NT2/D1 (cell line): ENCODE measurements at regions not wholly inside any gene's neighbourhood (a gene's known extent, or its start where the extent isn't known, plus 50 kb on each side); places are given as distances from the start of the nearest gene placed in this dataset.

Source experiments
- SUZ12 ChIP-seq: IDR thresholded peaks from 2 replicates; pipeline ENCODE4 v1.6.1; 2011; ENCODE audit not compliant: insufficient read length, insufficient read depth; ENCODE audit errors: extremely low read depth
- YY1 ChIP-seq: IDR thresholded peaks from 2 replicates; pipeline ENCODE4 v1.6.1; 2011; ENCODE audit not compliant: insufficient read length, insufficient read depth

- no peak for TF ChIP-seq YY1
- TF ChIP-seq SUZ12, result no peak
Measured at GRCh38 chr7:145681646-145682045, 435.0 kb upstream of the CNTNAP2 start.
